ENCODE measurements at regions not wholly inside any gene's neighbourhood (a gene's known extent, or its start where the extent isn't known, plus 50 kb on each side); places are given as distances from the start of the nearest gene placed in this dataset.

DNA sequence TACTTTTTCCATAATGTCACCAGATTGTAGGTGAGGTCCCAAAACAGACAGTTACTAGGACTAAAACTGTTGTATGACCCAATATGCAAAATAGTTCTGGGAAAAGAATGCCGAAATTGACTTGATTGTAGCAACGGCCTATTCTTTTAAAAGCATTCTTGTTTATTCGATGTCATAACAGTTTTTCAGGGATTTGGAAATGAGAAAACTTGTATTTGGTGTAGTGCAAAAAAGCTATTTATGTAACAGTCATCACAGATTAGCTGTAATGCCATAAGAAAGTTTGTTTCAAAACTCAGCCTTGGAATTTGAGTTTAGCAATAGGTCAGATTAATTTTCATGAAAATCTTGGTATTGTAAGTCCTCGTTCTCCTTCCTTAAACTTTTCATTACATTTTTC lies 69.2 kb upstream of the DIAPH2 start:
- DNase-seq (ENCODE audit: low spot score) (no peak), ATAC-seq (no peak)

DNA sequence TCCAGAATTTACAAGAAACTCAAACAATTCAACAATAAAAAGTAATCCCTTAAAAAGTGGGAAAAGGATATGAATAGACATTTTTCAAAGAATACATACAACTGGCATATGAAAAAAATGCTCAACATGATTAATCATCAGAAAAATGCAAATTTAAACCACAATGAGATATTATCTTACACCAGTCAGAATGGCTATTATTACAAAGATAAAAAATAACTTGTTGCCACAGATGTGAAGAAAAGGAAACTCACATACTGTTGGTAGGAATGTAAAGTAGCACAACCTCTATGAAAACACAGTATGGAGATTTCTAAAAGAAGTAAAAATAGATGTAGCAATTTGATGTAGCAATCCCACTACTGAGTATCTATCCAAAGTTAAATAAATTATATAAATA lies 65.1 kb upstream of the DIAPH2 start:
- ATAC-seq (no peak), DNase-seq (ENCODE audit: low spot score) (no peak)

DNA sequence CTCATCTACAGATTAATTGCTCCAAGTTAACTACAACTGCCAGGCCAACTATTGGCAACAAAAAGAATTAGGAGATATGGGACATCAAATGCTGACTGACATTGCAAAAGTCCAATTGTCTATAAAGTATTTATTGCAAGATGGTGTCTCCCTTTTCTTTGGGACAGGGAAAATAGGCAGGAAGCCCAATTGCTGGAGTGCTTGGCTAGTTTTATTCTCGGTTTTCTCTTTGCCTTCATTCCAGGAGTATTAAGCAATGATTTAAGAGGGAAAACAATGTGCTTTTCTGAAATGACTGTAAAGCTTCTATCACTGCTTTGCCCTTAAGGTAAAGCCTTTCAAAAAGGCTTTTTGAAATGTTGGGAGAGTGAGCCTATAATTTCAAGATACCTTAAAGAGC lies 62.8 kb upstream of the DIAPH2 start:
- no peak for DNase-seq (ENCODE audit: low spot score)
- ATAC-seq: no peak
